LNCAP (cell line): ENCODE measurements at regions not wholly inside any gene's neighbourhood (a gene's known extent, or its start where the extent isn't known, plus 50 kb on each side); places are given as distances from the start of the nearest gene placed in this dataset.

ENCODE experiments used
- TF ChIP-seq, protein P1 (sequence below): fragments of 450-650 bp; IDR thresholded peaks from 2 replicates; pipeline ENCODE4 v1.5.1; 2017; ENCODE audit warnings: mild to moderate bottlenecking

DNA sequence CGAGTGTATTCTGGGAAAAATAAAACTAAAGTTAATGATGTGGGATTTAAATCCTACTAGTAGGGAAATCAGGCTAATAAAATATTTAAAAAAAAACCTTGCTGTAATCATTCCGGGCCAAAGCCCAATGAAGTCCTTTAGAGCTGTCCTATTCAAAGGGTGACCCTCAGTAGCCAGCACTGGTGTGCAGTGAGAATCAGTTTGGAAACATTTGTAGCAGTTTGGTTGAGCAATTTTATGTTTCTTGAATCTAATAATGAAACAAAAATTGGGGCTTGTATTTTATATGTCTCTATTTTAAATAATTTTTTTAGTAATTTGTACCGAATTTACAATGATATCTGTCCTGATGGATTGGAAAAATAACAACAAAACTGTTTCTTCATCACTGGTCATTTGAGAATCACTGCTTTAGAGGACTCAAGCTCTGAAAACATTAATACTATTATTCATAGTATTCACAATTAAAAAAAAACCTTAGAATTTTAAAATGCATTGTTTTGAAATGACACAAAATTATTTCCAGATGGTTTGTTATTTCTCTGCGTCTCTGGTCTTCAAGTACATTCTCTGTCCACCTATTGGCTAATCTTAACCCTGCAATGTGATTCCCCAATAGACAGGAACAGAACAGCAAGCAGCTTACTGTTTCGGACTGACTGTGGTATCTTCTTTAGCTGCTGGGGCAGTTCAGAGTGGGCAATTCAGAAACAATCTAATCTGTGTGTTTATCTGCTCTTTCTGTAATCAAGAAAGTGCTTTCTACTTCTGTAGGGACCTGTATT, 71.2 kb downstream of the OTOL1 start:
- TF ChIP-seq, protein P1, sequence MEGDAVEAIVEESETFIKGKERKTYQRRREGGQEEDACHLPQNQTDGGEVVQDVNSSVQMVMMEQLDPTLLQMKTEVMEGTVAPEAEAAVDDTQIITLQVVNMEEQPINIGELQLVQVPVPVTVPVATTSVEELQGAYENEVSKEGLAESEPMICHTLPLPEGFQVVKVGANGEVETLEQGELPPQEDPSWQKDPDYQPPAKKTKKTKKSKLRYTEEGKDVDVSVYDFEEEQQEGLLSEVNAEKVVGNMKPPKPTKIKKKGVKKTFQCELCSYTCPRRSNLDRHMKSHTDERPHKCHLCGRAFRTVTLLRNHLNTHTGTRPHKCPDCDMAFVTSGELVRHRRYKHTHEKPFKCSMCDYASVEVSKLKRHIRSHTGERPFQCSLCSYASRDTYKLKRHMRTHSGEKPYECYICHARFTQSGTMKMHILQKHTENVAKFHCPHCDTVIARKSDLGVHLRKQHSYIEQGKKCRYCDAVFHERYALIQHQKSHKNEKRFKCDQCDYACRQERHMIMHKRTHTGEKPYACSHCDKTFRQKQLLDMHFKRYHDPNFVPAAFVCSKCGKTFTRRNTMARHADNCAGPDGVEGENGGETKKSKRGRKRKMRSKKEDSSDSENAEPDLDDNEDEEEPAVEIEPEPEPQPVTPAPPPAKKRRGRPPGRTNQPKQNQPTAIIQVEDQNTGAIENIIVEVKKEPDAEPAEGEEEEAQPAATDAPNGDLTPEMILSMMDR: no peak

DNA sequence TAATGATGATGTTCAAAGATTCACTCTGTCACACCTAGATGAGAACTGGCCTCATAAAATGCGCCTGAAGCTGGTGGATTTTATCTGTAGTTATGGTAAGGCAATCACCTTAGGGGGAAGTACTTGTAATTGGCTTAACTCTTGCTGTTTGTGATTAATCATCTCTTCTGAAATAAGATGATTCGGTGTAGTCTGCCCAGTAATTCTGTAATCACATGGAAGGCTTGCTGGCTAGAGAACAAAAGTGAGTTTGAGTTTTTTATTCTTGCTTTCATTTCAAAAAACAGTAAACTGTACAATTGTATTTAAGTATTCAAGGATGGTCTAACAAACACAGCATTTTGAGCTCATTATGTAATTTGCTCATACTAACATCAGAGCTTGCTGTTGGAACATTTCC, 72.1 kb downstream of the OTOL1 start:
- TF ChIP-seq, protein P1: no peak

DNA sequence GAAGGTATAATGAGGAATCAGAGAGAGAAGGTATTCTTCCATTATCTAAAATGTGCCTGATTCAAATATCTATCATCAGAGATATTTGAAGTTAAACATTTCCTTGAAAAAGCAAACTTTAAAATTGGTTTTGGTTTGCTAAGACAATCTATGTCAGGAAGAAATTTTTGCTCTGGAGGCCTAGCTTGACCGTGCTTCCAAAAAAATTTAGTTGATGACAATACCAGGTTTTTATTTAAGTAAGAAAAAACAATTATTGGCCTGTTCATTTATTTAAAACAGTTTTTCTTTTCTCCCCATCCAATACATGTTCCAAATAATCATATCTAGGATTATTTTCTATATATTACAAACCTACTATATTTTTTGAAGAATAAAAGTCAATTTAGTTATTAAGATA, 75.3 kb downstream of the OTOL1 start:
- TF ChIP-seq, protein P1: no peak

DNA sequence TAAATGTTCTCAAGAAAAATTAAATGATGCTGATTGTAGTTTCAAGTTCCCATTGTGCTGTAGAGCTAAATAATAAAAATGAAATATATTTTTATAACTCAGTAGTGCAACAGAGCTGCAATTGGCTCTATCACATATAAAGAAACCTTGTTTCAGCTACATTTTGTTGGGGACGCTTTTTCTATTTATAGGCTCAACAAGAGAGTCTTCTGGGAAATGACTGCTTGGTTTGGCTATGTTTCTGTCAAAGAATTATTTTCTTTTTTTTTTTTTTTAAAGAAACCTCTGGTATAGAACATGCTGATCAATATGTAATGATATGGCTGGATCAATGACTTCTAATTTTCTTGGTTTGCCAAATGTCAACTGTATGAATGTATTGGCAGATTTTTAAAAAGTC, 76.5 kb downstream of the OTOL1 start:
- TF ChIP-seq, protein P1: no peak

DNA sequence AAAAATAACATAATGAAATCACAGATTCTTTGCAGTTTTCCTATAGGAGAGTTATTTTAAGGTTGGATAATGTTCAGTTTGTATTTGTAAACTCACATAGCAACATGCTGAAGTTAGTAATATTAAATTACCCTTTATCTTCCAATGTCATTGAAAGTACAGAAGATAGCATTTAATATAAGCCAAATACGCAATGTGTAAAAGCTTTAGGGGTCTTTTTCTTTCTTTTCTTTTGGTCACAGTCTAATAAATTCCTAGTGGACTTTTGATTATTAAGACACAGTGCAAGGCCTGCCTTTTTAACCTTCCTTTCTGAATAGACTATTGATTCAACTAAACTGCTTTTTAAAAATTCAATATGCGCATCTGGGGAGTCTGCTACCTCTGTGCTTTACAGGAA, 79.3 kb downstream of the OTOL1 start:
- TF ChIP-seq, protein P1: no peak

DNA sequence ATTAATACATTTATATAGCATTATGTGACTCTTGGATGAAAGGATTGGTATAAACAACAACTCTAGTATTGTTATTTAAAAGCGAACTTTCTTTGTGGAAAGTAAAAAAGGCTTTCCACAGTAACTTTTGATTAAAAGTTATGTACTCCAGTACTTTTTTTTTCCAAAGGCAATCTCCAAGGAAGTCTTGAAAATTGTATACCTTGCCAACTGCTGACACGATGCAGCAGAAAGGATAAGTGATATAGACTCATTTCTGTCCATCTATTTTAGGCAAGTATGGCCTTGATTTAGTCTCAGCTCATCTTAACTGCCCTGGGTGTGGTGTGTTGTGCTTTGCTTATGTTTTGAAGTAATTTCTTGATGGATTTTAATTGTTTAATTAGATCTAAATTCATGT, 79.7 kb downstream of the OTOL1 start:
- TF ChIP-seq, protein P1: no peak

DNA sequence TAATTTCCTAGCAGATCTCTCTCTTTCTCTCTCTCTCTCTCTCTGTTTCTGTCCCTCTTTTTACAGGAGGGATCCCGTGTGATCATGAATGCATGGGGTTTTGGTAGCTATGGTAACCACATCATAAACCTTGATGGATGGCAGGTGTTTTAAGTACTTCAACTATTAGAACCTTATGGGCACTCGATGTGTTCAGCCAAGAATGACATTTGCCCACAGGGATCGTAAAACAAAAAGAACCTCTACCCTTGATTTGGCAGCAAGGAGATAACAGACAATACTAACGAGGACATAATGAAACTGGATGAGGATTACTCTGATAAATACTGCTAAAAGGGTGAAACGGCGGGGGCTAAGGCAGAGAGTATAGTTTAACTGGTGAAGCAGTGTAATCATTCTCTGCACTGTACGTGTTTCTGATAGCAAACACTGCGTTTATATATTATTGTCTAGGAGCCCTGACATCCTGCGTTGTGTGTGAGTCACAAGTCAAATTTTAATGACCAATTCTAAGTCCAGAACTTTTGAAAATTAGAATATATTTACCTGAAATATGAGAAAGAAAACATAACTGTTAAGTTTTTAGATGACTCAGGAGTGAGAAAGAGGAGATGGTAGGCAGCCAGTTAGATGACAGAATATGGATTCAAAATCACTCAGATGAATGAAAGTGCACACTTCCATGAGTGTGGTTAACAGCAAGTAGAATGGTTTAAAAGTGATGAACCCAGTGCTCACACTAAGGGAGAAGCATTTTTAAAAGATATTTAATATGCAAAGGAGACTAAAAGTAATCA, 80.3 kb downstream of the OTOL1 start:
- TF ChIP-seq, protein P1: no peak
